ENCODE measurements at regions not wholly inside any gene's neighbourhood (a gene's known extent, or its start where the extent isn't known, plus 50 kb on each side); places are given as distances from the start of the nearest gene placed in this dataset.

DNA sequence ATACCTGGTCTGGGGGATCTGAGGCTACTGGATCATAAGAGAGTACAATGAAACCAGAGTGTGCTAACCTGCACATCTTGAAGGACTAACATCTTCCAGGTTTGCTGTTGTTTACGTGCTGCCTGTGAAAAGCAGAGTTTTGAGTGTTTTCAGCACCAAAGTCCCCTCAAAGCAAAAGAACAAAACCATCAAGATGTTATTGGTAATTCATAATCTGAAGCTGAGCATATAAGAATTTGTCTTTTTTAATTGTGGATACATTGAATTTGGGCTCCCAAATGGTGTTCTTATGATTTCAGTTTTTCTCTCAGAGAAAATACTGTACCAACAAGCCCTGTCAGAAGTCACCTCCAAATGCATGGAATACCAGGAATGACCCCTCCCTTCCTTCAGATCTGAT lies 110.2 kb downstream of the BTG1 start:
- Histone ChIP-seq H3K27me3 (no peaks in the 10 kb centered on the region), H3K4me1 (peaks cover 0 to 13% (median 5%) of the 10 kb centered on the region in 4 donors), H3K9me3 (no peaks in the 10 kb centered on the region), H3K36me3 (no peaks in the 10 kb centered on the region), H3K4me3 (no peak overlapping the region), H3K27ac (peak overlapping the region in 2 of 3 donors; percentile 24 to 36)
- WGBS (ENCODE audit: insufficient coverage, low coverage, low lambda C conversion rate, missing lambda C conversion rate), result 100% methylated on average over 1 of the region's 1 CpG
- intact Hi-C loops (cut with DNase I), result no loop called here
- no peak for DNase-seq
- no peak for ATAC-seq
- no peak for TF ChIP-seq POLR2A (IDR thresholded peaks at IDR 0.05)
- TF ChIP-seq, protein P1, sequence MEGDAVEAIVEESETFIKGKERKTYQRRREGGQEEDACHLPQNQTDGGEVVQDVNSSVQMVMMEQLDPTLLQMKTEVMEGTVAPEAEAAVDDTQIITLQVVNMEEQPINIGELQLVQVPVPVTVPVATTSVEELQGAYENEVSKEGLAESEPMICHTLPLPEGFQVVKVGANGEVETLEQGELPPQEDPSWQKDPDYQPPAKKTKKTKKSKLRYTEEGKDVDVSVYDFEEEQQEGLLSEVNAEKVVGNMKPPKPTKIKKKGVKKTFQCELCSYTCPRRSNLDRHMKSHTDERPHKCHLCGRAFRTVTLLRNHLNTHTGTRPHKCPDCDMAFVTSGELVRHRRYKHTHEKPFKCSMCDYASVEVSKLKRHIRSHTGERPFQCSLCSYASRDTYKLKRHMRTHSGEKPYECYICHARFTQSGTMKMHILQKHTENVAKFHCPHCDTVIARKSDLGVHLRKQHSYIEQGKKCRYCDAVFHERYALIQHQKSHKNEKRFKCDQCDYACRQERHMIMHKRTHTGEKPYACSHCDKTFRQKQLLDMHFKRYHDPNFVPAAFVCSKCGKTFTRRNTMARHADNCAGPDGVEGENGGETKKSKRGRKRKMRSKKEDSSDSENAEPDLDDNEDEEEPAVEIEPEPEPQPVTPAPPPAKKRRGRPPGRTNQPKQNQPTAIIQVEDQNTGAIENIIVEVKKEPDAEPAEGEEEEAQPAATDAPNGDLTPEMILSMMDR (IDR thresholded peaks at IDR 0.05), result no peak

DNA sequence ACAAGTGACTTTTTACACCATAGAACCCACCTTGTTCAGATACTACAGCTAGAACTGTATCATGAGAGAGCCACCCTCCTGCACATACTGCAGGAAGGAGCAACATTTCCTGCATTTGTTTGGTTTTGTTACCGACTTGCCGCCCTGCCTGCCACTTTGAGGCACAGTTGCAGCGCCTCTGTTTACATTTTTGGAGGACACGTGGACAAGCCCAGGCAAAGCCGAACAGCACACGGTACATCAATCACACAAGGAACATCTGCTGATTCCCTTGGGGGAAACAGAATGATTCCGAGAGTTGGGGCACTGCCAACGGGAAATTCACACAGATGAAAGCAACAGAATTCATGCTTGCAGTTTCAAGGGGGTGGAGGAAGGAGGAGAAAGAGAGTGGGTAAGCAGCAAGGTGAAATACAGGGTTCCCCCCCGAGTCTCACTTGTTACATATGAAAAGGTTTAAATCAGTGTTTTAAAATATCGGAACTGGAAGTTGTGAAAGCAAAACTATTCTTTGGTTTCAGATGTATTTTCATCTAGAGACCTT lies 110.7 kb downstream of the BTG1 start:
- peaks cover 0 to 13% (median 5%) of the 10 kb centered on the region in 4 donors for H3K4me1 ChIP-seq

DNA sequence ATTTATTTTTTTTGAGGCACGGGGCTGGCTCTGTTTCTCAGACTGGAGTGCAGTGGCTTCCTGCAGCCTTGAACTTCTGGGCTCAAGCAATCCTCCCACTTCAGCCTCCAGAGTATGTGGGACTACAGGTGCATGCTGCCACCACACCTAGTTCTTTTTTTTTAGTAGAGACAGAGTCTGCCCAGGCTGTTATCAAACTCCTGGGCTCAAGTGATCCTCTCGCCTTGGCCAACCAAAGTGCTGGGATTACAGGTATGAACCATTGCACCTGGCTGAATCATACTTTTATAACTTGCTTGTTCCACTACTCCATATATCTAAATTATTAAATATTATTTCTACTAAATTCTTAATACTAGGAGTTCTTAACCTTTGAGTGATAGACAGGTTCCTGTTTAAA lies 111.6 kb downstream of the BTG1 start:
- WGBS (ENCODE audit: insufficient coverage, low coverage, low lambda C conversion rate, missing lambda C conversion rate), result 33% methylated on average over 1 of the region's 2 CpGs
- H3K9me3 ChIP-seq, result no peaks in the 10 kb centered on the region
- intact Hi-C loops (cut with DNase I), result no loop called here
- DNase-seq (no peak), ATAC-seq (no peak)
- no peak overlapping the region for H3K4me3 ChIP-seq
- TF ChIP-seq, protein P1 (IDR thresholded peaks at IDR 0.05), result no peak
- no peak for TF ChIP-seq POLR2A (IDR thresholded peaks at IDR 0.05)
- no peaks in the 10 kb centered on the region for H3K36me3 ChIP-seq
- H3K27me3 ChIP-seq, result no peaks in the 10 kb centered on the region
- no peak overlapping the region for H3K27ac ChIP-seq
- peaks cover 0 to 13% (median 5%) of the 10 kb centered on the region in 4 donors for H3K4me1 ChIP-seq

More for the DNA sequence above, 110.7 kb downstream of the BTG1 start:
- no peaks in the 10 kb centered on the region for H3K9me3 ChIP-seq
- 4% methylated on average over 10 of the region's 10 CpGs for WGBS (ENCODE audit: insufficient coverage, low coverage, low lambda C conversion rate, missing lambda C conversion rate)
- H3K36me3 ChIP-seq, result no peaks in the 10 kb centered on the region
- intact Hi-C loops (cut with DNase I), result no loop called here
- DNase-seq (peak; percentile 46 to 65 (median 63)), ATAC-seq (peak; percentile 88 to 91 (median 89))
- TF ChIP-seq, protein P1 (IDR thresholded peaks at IDR 0.05), result no peak
- TF ChIP-seq POLR2A (IDR thresholded peaks at IDR 0.05), result no peak
- no peaks in the 10 kb centered on the region for H3K27me3 ChIP-seq
- peak overlapping the region in 2 of 3 donors; percentile 24 to 36 for H3K27ac ChIP-seq
- peak overlapping the region; percentile 10 to 31 (median 27) for H3K4me3 ChIP-seq

DNA sequence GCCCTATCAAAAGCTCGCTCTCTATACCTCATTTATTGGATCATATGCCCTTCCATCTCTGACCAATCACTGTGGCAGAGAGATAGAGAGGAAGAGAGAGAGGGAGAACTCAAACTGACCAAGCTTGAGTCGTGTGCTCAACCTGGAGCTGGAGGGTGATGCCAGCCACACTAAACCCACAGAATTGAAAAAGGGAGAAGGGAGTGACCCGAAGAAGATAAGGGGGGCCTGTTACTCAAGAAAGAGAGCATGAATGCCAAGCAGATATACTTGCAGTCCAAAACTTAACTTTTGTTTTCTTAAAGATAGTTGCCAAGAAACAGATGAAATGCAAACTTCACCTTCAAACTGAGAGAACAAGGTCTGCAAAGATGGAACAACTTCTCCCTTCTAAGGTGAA lies 112.7 kb downstream of the BTG1 start:
- DNase-seq (no peak), ATAC-seq (no peak)
- no peaks in the 10 kb centered on the region for H3K27me3 ChIP-seq
- H3K4me3 ChIP-seq, result no peak overlapping the region
- H3K4me1 ChIP-seq, result peaks cover 0 to 13% (median 5%) of the 10 kb centered on the region in 4 donors
- intact Hi-C loops (cut with DNase I), result no loop called here
- no peaks in the 10 kb centered on the region for H3K9me3 ChIP-seq
- no peaks in the 10 kb centered on the region for H3K36me3 ChIP-seq
- WGBS (ENCODE audit: insufficient coverage, low coverage, low lambda C conversion rate, missing lambda C conversion rate), result 69% methylated on average over 3 of the region's 3 CpGs
- no peak overlapping the region for H3K27ac ChIP-seq
- TF ChIP-seq, protein P1 (IDR thresholded peaks at IDR 0.05), result no peak
- TF ChIP-seq POLR2A (IDR thresholded peaks at IDR 0.05), result no peak

All from right lobe of liver (tissue), 6 donors.